ENCODE measurements at regions not wholly inside any gene's neighbourhood (a gene's known extent, or its start where the extent isn't known, plus 50 kb on each side); places are given as distances from the start of the nearest gene placed in this dataset.

DNA sequence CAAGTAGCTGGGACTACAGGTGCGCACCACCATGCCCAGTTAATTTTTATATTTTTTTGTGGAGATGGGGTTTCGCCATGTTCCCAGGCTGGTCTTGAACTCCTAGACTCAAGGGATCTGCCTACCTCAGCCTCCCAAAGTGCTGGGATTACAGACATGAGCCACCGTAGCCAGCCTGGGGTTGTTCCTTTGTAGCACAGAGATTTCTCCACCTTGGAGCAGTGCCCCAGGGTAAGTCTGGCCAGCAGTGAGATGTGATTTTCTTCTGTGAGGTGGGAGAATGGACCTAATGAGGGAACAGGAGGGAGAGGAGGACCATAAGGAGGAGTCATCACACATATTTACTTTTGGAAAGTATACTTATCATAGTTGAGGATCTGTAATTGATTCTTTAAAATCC is 61.1 kb upstream of the GADD45A start:
- no peaks in the 10 kb centered on the region for H4K20me1 ChIP-seq (ENCODE audit: insufficient read depth)
- TF ChIP-seq, protein P1, sequence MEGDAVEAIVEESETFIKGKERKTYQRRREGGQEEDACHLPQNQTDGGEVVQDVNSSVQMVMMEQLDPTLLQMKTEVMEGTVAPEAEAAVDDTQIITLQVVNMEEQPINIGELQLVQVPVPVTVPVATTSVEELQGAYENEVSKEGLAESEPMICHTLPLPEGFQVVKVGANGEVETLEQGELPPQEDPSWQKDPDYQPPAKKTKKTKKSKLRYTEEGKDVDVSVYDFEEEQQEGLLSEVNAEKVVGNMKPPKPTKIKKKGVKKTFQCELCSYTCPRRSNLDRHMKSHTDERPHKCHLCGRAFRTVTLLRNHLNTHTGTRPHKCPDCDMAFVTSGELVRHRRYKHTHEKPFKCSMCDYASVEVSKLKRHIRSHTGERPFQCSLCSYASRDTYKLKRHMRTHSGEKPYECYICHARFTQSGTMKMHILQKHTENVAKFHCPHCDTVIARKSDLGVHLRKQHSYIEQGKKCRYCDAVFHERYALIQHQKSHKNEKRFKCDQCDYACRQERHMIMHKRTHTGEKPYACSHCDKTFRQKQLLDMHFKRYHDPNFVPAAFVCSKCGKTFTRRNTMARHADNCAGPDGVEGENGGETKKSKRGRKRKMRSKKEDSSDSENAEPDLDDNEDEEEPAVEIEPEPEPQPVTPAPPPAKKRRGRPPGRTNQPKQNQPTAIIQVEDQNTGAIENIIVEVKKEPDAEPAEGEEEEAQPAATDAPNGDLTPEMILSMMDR (conservative IDR thresholded peaks at IDR 0.05; ENCODE audit: low read depth, low read length): no peak
- H3K79me2 ChIP-seq (ENCODE audit: insufficient read depth, low read depth): no peaks in the 10 kb centered on the region
- no peak overlapping the region for H3K27ac ChIP-seq
- H3K4me2 ChIP-seq: no peak overlapping the region
- H2AFZ ChIP-seq (ENCODE audit: low read depth): no peak overlapping the region
- no peaks in the 10 kb centered on the region for H3K36me3 ChIP-seq (ENCODE audit: insufficient read depth)
- H3K4me3 ChIP-seq (IDR thresholded peaks at IDR 0.05; ENCODE audit: insufficient read depth, low read depth, low read length): no peak overlapping the region
- H3K9ac ChIP-seq: no peak overlapping the region
- H3K4me1 ChIP-seq (ENCODE audit: low read depth, poor library complexity, severe bottlenecking): no peaks in the 10 kb centered on the region
- H3K27me3 ChIP-seq (ENCODE audit: insufficient read depth, low read depth): no peaks in the 10 kb centered on the region

DNA sequence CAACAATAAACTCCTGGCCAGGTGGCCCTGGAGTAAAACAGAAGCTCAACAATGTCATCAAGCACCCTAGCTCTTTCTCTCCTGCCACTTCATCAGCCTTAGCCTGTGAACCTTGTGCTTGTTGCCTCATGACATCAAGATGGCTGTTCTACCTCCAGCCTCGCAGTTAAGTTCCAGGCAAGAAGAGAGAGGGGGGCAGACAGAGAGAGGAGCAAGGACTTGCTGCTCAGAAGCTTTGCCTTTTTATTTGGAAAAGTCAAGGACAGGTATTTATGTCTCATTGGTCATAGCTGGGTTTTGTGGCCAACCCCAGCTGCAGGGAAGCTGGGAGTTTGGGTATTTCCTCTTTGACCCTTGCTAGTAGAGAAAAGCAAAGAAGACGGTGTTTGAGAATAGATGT is 60.3 kb upstream of the GADD45A start:
- Histone ChIP-seq H3K4me2 (no peak overlapping the region), H3K4me1 (ENCODE audit: low read depth, poor library complexity, severe bottlenecking) (no peaks in the 10 kb centered on the region), H3K9ac (no peak overlapping the region), H3K27ac (no peak overlapping the region), H3K4me3 (IDR thresholded peaks at IDR 0.05; ENCODE audit: insufficient read depth, low read depth, low read length) (no peak overlapping the region), H3K79me2 (ENCODE audit: insufficient read depth, low read depth) (no peaks in the 10 kb centered on the region), H2AFZ (ENCODE audit: low read depth) (no peak overlapping the region), H3K36me3 (ENCODE audit: insufficient read depth) (no peaks in the 10 kb centered on the region), H3K27me3 (ENCODE audit: insufficient read depth, low read depth) (no peaks in the 10 kb centered on the region), H4K20me1 (ENCODE audit: insufficient read depth) (no peaks in the 10 kb centered on the region)
- TF ChIP-seq, protein P1 (conservative IDR thresholded peaks at IDR 0.05; ENCODE audit: low read depth, low read length): no peak

DNA sequence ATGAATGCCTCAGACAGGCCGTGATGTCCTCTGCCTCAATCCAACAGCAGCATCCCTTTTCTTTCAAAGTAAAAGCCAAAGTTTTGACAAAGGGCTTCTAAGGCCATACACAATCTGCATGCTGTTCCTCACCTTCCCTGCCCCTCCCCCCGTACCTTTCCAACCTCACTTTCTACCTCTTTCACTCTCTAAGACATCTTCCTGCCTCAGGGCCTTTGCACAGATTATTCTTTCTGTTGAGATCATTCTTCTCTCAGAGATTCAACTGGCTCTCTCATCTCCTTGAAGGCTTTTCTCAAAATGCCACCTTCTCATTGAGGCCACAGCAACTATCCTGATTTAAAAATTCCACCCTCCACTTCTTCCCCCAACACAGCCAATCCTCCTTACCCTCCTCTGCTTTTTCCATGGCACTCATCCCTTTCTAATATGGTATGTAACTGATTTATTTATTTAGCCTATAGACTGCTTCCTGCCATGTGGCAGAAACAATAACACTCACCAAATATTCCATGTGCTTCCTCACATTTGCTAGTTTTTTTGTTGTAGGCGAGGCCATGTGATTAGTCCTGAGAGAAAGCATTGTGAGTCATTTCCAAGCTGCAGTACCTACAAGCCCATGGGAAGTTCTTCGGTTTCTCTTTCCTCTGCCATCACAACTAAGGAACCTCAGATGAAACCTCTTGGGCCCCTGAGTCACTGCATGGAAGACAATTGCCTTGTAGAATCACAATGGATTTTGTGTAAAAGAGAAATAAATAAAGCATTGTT is 58.7 kb upstream of the GADD45A start:
- H3K27me3 ChIP-seq (ENCODE audit: insufficient read depth, low read depth): no peaks in the 10 kb centered on the region
- TF ChIP-seq, protein P1 (conservative IDR thresholded peaks at IDR 0.05; ENCODE audit: low read depth, low read length): no peak
- H3K4me2 ChIP-seq: no peak overlapping the region
- no peaks in the 10 kb centered on the region for H3K4me1 ChIP-seq (ENCODE audit: low read depth, poor library complexity, severe bottlenecking)
- no peak overlapping the region for H2AFZ ChIP-seq (ENCODE audit: low read depth)
- H3K27ac ChIP-seq: no peak overlapping the region
- H3K9ac ChIP-seq: no peak overlapping the region
- H4K20me1 ChIP-seq (ENCODE audit: insufficient read depth): no peaks in the 10 kb centered on the region
- no peak overlapping the region for H3K4me3 ChIP-seq (IDR thresholded peaks at IDR 0.05; ENCODE audit: insufficient read depth, low read depth, low read length)
- H3K36me3 ChIP-seq (ENCODE audit: insufficient read depth): no peaks in the 10 kb centered on the region
- H3K79me2 ChIP-seq (ENCODE audit: insufficient read depth, low read depth): no peaks in the 10 kb centered on the region

DNA sequence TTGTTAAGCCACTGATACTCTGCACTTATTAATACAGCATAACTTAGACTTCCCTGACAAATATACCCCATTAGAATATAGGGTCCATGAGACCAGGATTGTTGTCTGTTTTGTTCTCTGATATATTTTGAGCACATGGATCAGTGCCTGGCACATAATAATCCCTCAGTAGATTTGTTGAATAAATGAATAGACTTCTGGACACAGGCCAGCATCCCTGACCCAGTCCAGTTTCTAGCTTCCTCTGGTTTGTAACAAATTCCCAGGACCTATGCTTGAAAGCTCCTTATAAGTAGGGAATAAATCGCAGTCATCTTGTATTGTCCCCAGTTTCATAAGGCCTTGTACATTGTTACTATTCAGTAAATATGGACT is 58.2 kb upstream of the GADD45A start:
- H2AFZ ChIP-seq (ENCODE audit: low read depth): no peak overlapping the region
- no peaks in the 10 kb centered on the region for H3K79me2 ChIP-seq (ENCODE audit: insufficient read depth, low read depth)
- H3K4me2 ChIP-seq: no peak overlapping the region
- TF ChIP-seq, protein P1 (conservative IDR thresholded peaks at IDR 0.05; ENCODE audit: low read depth, low read length): no peak
- no peak overlapping the region for H3K4me3 ChIP-seq (IDR thresholded peaks at IDR 0.05; ENCODE audit: insufficient read depth, low read depth, low read length)
- H4K20me1 ChIP-seq (ENCODE audit: insufficient read depth): no peaks in the 10 kb centered on the region
- no peaks in the 10 kb centered on the region for H3K27me3 ChIP-seq (ENCODE audit: insufficient read depth, low read depth)
- no peak overlapping the region for H3K9ac ChIP-seq
- no peak overlapping the region for H3K27ac ChIP-seq
- H3K4me1 ChIP-seq (ENCODE audit: low read depth, poor library complexity, severe bottlenecking): no peaks in the 10 kb centered on the region
- H3K36me3 ChIP-seq (ENCODE audit: insufficient read depth): no peaks in the 10 kb centered on the region
